ENCODE measurements at regions not wholly inside any gene's neighbourhood (a gene's known extent, or its start where the extent isn't known, plus 50 kb on each side); places are given as distances from the start of the nearest gene placed in this dataset.

- Histone ChIP-seq H3K9me3 (no peaks in the 10 kb centered on the region), H3K4me1 (no peaks in the 10 kb centered on the region), H3K27me3 (no peaks in the 10 kb centered on the region), H3K27ac (no peak overlapping the region), H3K36me3 (no peaks in the 10 kb centered on the region), H3K4me3 (no peak overlapping the region)
- no peak for TF ChIP-seq POLR2A (IDR thresholded peaks at IDR 0.05)
- TF ChIP-seq, protein P1, sequence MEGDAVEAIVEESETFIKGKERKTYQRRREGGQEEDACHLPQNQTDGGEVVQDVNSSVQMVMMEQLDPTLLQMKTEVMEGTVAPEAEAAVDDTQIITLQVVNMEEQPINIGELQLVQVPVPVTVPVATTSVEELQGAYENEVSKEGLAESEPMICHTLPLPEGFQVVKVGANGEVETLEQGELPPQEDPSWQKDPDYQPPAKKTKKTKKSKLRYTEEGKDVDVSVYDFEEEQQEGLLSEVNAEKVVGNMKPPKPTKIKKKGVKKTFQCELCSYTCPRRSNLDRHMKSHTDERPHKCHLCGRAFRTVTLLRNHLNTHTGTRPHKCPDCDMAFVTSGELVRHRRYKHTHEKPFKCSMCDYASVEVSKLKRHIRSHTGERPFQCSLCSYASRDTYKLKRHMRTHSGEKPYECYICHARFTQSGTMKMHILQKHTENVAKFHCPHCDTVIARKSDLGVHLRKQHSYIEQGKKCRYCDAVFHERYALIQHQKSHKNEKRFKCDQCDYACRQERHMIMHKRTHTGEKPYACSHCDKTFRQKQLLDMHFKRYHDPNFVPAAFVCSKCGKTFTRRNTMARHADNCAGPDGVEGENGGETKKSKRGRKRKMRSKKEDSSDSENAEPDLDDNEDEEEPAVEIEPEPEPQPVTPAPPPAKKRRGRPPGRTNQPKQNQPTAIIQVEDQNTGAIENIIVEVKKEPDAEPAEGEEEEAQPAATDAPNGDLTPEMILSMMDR (IDR thresholded peaks at IDR 0.05) = no peak
- no peak for DNase-seq
Measured at GRCh38 chr2:59303272-59303671, 1062.1 kb upstream of the FANCL start.

DNA sequence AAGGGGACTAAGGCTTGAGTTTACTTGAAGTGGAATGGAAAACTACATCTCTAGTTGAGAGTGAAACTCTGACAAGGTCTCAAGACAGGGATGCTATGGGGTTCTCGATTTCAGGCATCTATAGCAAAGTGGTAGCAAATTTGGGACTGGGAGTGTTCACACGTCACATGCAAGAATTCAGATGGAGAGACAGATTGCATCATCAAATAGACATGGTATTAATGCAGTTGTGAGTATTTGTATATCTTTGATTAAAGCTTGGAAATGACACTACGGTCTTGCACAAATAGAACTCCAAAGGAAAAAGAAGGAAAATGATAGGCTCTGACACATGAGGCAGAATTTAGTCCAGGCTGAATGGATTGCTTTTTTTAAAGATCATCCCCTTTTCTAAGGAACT, 1061.6 kb upstream of the FANCL start:
- DNase-seq = no peak
- H3K4me3 ChIP-seq = no peak overlapping the region
- H3K4me1 ChIP-seq = no peaks in the 10 kb centered on the region
- TF ChIP-seq POLR2A (IDR thresholded peaks at IDR 0.05) = no peak
- TF ChIP-seq, protein P1 (IDR thresholded peaks at IDR 0.05) = no peak
- no peaks in the 10 kb centered on the region for H3K36me3 ChIP-seq
- no peak overlapping the region for H3K27ac ChIP-seq
- H3K9me3 ChIP-seq = no peaks in the 10 kb centered on the region
- no peaks in the 10 kb centered on the region for H3K27me3 ChIP-seq

DNA sequence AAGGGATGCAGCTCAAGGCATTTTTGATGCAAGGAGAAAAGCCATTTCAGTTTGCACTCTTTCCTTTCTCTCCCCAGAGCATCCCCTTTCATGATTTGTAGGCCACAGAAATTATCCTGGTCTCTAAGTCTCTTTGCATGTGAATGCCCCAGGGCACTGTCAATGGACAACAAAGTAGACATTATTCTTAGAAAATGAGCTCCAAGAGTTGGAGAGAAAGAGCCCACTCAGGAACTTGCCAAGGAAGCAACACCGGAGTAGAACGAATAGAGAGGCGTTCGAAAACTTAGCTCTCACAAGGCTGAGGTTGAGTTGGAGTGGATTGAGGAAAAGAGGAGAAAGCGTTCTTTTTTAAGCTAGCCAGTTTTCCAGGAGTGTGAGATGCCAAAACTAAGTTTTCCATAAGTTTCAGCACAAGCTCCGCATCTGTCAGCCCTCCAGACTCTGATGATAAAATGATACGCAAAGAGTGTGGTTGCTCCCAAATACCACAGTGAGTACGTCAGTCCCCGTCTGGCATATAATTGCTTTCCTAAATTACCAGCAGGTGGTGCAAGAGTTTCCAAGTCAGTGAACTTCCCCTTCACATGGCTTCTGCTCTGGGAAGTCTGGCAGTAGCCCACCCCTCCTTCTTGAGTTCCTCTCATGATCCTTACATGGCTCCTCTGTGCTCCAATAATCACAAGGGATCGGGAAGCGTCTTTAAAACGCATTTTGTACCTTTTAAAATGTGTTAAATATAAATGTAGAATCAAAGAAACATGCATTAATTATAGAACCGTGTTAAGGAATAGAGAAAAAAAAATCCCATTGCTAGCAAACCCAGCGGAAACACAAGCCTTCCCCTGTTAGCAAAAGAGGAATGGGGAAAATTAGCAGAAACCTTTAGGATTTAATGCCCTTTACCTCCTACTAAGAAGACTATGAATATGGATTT, 1060.6 kb upstream of the FANCL start:
- no peaks in the 10 kb centered on the region for H3K9me3 ChIP-seq
- no peaks in the 10 kb centered on the region for H3K4me1 ChIP-seq
- no peak overlapping the region for H3K27ac ChIP-seq
- peak in 2 of 3 donors; percentile 17 to 49 for DNase-seq
- H3K36me3 ChIP-seq = no peaks in the 10 kb centered on the region
- no peak overlapping the region for H3K4me3 ChIP-seq
- H3K27me3 ChIP-seq = no peaks in the 10 kb centered on the region
- TF ChIP-seq, protein P1 (IDR thresholded peaks at IDR 0.05) = peak; percentile 12 to 55 (median 48)
- no peak for TF ChIP-seq POLR2A (IDR thresholded peaks at IDR 0.05)

DNA sequence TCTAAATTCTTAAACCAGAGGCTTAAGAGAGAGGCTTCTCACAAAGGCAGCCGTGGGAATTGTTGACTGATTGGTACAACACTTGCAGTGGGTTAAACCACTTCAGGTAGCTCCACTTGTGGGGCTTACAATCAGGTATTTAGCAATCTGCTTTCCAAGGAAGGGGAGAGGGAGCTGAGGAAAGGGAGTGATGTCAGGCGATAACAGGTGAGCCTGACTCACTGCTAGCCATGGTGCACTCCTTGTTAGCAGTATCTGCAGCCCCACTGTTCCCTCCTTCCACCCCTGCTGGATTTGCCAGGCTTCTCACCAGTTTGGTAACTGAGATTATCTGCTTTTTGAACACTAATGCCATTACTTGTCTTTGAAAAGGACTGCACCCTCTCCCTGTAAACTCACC, 1056.7 kb upstream of the FANCL start:
- Histone ChIP-seq H3K27me3 (no peaks in the 10 kb centered on the region), H3K4me1 (no peaks in the 10 kb centered on the region), H3K4me3 (no peak overlapping the region), H3K36me3 (no peaks in the 10 kb centered on the region), H3K27ac (no peak overlapping the region), H3K9me3 (no peaks in the 10 kb centered on the region)
- TF ChIP-seq, protein P1 (IDR thresholded peaks at IDR 0.05) = no peak
- TF ChIP-seq POLR2A (IDR thresholded peaks at IDR 0.05) = no peak
- no peak for DNase-seq

DNA sequence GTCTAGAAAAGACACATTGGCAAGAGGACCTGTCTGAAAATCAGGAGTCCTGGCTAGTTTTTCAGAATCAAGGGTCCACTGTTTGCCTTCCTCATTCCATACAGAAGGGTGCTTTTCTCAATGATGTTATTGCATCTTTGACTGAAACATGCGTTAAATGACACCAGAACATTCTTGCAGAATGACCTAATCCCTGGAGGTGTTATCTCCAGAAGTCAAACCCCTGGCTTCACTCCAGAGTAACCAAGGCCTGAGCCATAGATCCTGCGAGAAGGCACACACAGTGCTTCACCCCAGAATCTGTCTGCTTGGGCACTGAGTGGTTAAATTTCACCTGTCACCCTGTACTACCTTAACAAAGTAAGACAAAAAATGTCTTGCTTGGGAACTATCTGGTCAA, 1055.2 kb upstream of the FANCL start:
- H3K4me1 ChIP-seq = no peaks in the 10 kb centered on the region
- H3K9me3 ChIP-seq = no peaks in the 10 kb centered on the region
- H3K4me3 ChIP-seq = no peak overlapping the region
- no peak overlapping the region for H3K27ac ChIP-seq
- H3K27me3 ChIP-seq = no peaks in the 10 kb centered on the region
- H3K36me3 ChIP-seq = no peaks in the 10 kb centered on the region
- DNase-seq = no peak
- TF ChIP-seq, protein P1 (IDR thresholded peaks at IDR 0.05) = no peak
- TF ChIP-seq POLR2A (IDR thresholded peaks at IDR 0.05) = no peak

Measured in Peyer's patch (tissue), 4 donors.